ENCODE measurements at regions not wholly inside any gene's neighbourhood (a gene's known extent, or its start where the extent isn't known, plus 50 kb on each side); places are given as distances from the start of the nearest gene placed in this dataset.
"Not testable (repeated sequence)": the region's sequence is repeated elsewhere in the genome, so short reads cannot be mapped to it uniquely, and the experiment has no call there.

DNA sequence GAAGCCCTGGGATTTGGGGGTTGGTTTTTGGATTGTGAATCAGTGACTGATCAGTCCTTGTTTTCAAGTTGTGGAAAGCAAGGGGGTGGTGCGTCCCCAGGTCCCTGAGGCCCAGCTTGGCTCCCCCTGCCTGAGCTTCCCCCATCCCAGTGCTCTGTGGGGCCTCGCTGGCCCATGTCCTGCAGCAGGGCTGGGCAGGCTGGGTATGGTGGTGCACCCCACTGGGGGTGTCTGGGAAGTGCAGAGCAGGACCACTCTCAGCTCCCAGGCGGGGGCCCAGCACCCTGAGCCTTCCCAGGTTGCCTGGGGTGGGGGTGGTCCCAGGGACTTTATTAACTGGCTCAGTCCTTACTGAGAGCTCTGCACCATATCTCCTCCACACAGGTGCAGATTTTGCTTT is 483.3 kb downstream of the TUBA3C start:
- POLR2A ChIA-PET; CTCF ChIA-PET; DNase-seq (ENCODE audit: extremely low spot score): not testable (repeated sequence)

DNA sequence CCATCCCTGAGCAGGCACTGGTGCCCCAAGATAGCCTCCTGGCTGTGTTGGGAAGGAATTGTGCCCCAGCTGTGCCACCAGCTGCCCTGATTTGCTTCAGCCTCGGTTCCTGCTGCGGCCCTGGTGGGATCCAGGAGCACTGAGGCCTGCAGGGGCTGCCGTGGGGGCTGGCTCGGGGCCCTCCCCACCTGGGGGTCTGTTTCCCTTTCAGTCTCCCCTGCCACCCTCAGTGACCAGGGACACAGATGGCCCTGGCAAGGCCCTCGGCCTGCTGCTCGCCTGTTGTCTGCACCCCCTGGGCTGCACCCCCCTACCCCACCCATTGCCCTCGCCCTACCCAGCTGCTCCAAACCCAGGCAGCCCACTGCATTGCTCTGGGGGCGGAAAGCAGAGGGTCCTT is 483.8 kb downstream of the TUBA3C start:
- CTCF ChIA-PET; POLR2A ChIA-PET; DNase-seq (ENCODE audit: extremely low spot score): not testable (repeated sequence)

DNA sequence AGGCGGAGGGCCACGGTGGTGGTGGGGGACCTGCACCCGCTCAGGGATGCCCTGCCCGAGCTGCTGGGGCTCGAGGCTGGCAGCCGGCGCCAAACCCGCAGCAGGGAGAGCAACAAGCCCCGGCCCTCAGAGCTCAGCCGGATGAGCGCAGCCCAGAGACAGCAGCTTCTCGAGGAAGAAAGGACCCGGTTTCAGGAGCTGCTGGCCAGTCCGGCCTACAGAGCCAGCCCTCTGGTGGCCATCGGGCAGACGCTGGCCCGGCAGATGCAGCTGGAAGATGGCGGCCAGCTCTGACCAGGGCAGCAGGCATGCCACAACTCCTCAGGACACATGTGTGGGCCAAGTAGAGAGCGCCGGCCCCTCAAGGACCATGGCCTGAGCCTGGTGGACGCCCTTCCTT is 484.4 kb downstream of the TUBA3C start:
- CTCF ChIA-PET; DNase-seq (ENCODE audit: extremely low spot score); POLR2A ChIA-PET: not testable (repeated sequence)

- CTCF ChIA-PET; DNase-seq (ENCODE audit: extremely low spot score); POLR2A ChIA-PET: not testable (repeated sequence)
Observed at GRCh38 chr13:18677403-18677802, 504.2 kb downstream of the TUBA3C start.

- POLR2A ChIA-PET; CTCF ChIA-PET; DNase-seq (ENCODE audit: extremely low spot score): not testable (repeated sequence)
Observed at GRCh38 chr13:18675268-18675667, 506.4 kb downstream of the TUBA3C start.

DNA sequence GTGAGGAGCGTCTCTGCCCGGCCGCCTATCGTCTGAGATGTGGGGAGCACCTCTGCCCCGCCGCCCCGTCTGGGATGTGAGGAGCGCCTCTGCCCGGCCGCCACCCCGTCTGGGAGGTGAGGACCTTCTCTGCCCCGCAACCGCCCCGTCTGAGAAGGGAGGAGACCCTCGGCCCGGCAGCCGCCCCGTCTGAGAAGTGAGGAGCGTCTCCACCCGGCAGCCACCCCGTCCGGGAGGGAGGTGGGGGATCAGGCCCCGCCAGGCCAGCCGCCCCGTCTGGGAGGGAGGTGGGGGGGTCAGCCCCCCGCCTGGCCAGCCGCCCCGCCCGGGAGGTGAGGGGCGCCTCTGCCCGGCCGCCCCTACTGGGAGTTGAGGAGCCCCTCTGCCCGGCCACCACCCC is 507.8 kb downstream of the TUBA3C start:
- DNase-seq (ENCODE audit: extremely low spot score); POLR2A ChIA-PET; CTCF ChIA-PET: not testable (repeated sequence)

GRCh38 chr13:18666585-18666984 is 515.0 kb downstream of the TUBA3C start:
- POLR2A ChIA-PET: not testable (repeated sequence)

DNA sequence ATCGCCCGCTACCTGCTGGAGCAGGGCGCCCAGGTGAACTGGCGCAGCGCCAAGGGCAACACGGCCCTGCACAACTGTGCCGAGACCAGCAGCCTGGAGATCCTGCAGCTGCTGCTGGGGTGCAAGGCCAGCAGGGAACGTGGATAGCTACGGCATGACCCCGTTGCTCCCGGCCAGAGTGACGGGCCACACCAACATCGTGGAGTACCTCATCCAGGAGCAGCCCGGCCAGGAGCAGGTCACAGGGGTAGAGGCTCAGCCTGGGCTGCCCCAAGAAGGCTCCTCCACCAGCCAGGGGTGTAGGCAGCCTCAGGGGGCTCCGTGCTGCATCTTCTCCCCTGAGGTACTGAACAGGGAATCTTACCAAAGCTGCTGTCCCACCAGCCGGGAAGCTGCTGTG is 515.9 kb downstream of the TUBA3C start:
- DNase-seq (ENCODE audit: extremely low spot score); CTCF ChIA-PET; POLR2A ChIA-PET: not testable (repeated sequence)

More at GRCh38 chr13:18666585-18666984, 515.0 kb downstream of the TUBA3C start:
- DNase-seq (ENCODE audit: extremely low spot score); CTCF ChIA-PET: not testable (repeated sequence)

DNA sequence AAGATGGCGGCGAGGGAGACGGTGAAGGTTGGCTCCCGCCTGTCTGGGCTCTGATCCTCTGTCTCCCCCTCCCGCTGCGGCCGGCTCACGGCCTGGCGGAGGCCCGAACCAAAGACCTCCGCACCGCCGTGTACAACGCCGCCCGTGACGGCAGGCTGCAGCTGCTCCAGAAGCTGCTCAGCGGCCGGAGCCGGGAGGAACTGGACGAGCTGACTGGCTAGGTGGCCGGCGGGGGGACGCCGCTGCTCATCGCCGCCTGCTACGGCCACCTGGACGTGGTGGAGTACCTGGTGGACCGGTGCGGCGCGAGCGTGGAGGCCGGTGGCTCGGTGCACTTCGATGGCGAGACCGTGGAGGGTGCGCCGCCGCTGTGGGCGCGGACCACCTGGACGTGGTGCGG is 516.5 kb downstream of the TUBA3C start:
- POLR2A ChIA-PET; CTCF ChIA-PET; DNase-seq (ENCODE audit: extremely low spot score): not testable (repeated sequence)

DNA sequence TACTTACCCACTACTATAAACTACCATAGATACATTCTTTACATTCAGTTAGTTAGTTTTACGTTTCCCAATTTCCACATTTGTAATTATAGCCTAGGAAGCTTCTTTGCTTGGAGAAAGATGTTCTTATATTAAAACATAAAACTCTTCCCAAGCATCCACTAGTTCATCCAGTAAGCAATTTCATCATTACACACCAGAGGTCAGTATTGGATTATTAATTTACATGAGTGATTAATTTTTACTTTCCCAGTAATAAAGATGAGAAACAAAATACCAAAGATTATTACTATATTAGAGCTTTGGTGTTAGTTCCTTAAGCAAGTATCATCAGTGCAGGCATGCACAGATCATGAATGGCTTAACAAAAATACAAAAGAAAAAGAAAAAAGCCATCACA is 518.4 kb downstream of the TUBA3C start:
- DNase-seq (ENCODE audit: extremely low spot score); POLR2A ChIA-PET; CTCF ChIA-PET: not testable (repeated sequence)

GRCh38 chr13:18643644-18644172 is 537.9 kb downstream of the TUBA3C start:
- POLR2A ChIA-PET, CTCF ChIA-PET: not testable (repeated sequence)
- DNase-seq (ENCODE audit: extremely low spot score): peak; percentile 0

- CTCF ChIA-PET; POLR2A ChIA-PET; DNase-seq (ENCODE audit: extremely low spot score): not testable (repeated sequence)
Observed at GRCh38 chr13:18628928-18629327, 552.7 kb downstream of the TUBA3C start.

- TF ChIP-seq NFRKB (IDR thresholded peaks at IDR 0.05) (no peak), TARDBP (IDR thresholded peaks at IDR 0.05) (no peak), FOXM1 (IDR thresholded peaks at IDR 0.05; ENCODE audit: borderline replicate concordance) (no peak), ARNT (IDR thresholded peaks at IDR 0.05) (no peak), HDGF (IDR thresholded peaks at IDR 0.05; ENCODE audit: borderline replicate concordance) (no peak), ZNF384 (IDR thresholded peaks at IDR 0.05) (no peak), FOXK2 (IDR thresholded peaks at IDR 0.05) (no peak), FOXA1 (IDR thresholded peaks at IDR 0.05) (no peak), PKNOX1 (IDR thresholded peaks at IDR 0.05) (no peak), CTBP1 (IDR thresholded peaks at IDR 0.05; ENCODE audit: borderline replicate concordance) (no peak), SP1 (IDR thresholded peaks at IDR 0.05) (no peak), ELF4 (IDR thresholded peaks at IDR 0.05) (no peak), BHLHE40 (IDR thresholded peaks at IDR 0.05; ENCODE audit: borderline replicate concordance) (no peak), L3MBTL2 (conservative IDR thresholded peaks at IDR 0.05) (no peak), SUZ12 (IDR thresholded peaks at IDR 0.05) (no peak), LEF1 (IDR thresholded peaks at IDR 0.05; ENCODE audit: borderline replicate concordance) (no peak)
- no peak for DNase-seq (ENCODE audit: extremely low spot score)
- CTCF ChIA-PET: no interaction called here
- POLR2A ChIA-PET: no interaction called here
Observed at GRCh38 chr13:18628428-18628827, 553.2 kb downstream of the TUBA3C start.

DNA sequence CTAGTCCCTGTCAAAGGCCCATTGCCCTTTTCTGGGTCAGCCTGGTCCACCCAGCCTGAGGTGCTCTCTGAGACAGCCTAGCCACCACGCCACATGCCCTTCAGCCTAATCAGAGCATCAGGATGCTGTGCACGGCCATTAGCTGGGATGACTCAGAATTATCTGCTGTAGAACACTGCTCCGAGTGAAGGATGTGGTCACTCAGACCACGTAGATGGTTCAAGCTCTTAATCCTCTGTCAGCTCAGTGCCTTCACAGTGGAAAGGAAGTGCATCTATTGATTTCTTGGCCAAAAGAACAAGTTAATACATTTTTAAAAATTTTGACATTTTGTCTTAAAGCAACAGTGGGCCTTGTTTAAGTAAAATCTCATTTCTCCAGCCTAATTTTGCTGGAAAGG is 557.6 kb downstream of the TUBA3C start:
- POLR2A ChIA-PET; CTCF ChIA-PET; DNase-seq (ENCODE audit: extremely low spot score): not testable (repeated sequence)

- CTCF ChIA-PET; POLR2A ChIA-PET; DNase-seq (ENCODE audit: extremely low spot score): not testable (repeated sequence)
Observed at GRCh38 chr13:18618442-18618841, 563.2 kb downstream of the TUBA3C start.

DNA sequence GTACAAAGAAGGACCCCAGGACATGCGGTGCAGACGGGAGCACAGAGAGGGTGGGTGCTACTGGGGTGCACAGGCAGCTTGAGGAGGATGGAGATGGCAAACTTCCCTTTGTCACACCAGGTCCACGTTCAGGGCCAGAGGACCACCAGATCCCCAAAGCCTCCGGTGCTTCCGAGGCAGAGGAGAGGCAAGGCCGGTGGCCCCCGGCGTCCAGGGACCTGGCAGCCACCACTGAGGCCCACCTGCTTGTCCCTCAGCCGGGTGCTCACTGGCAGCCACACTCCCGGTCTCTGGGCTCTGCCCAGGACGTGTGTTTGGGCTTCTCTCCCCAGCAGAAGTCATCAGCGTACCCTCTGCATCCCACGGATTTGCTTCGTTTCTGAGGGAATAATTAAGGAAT is 571.1 kb downstream of the TUBA3C start:
- POLR2A ChIA-PET; DNase-seq (ENCODE audit: extremely low spot score); CTCF ChIA-PET: not testable (repeated sequence)

Data from HEK293T (cell line).